ENCODE measurements at regions not wholly inside any gene's neighbourhood (a gene's known extent, or its start where the extent isn't known, plus 50 kb on each side); places are given as distances from the start of the nearest gene placed in this dataset.

DNA sequence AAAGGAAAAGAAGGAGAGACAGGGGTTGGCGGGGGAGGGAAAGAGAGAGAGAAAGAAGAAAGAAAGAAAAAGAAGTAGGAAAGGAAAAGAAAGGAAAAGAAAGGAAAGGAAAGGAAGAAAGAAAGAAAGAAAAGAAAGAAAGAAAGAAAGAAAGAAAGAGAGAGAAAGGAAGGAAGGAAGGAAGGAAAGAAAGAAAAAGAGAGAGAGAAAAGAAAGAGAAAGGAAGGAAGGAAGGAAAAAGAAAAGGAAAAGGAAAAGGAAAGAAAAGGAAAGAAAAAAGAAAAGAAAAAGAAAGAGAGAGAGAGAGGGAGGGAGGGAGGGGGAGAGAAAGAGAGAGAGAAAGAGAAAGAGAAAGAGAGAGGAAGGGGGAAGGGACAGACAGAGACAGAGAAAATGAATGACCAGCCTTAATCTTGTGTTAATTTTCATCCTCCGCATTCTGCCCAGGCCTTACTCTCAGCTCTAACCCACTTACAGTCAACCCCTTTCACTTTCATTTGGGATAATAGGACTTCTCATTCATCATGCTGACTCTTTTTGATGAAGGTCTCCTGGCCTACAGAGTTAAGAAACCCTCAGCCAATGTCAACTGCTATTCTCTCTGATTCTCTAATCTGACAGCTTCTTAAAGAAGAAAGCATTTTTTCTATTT is 207.3 kb downstream of the SUCLG1 start:
- TF ChIP-seq CTCF (IDR thresholded peaks at IDR 0.05; ENCODE audit: low read depth, low read length, poor library complexity, severe bottlenecking) (no peak), EZH2phosphoT487 (IDR thresholded peaks at IDR 0.05; ENCODE audit: borderline replicate concordance, low read length) (no peak)

Data from DOHH2 (cell line).